ENCODE measurements at regions not wholly inside any gene's neighbourhood (a gene's known extent, or its start where the extent isn't known, plus 50 kb on each side); places are given as distances from the start of the nearest gene placed in this dataset.

DNA sequence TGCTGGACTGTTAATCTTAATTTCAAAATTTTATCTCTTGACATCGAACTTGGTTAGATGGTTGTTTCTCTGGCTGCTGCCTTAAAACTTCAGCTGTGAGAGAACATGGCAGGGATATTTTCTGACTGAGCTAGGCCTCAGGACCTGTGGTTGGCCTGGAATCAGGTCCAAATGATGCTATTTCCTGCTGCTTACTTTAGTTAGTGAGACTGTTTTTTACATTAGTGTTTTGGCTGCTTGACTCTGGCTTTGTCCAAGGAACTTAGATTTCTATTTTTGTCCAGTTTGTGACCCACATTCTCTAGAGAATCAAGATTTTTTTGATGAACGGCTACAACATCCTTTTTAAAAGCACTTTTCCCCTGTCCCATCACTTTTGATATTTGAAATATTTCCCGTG lies 497.9 kb upstream of the SGO1 start:
- TF ChIP-seq, protein P1, sequence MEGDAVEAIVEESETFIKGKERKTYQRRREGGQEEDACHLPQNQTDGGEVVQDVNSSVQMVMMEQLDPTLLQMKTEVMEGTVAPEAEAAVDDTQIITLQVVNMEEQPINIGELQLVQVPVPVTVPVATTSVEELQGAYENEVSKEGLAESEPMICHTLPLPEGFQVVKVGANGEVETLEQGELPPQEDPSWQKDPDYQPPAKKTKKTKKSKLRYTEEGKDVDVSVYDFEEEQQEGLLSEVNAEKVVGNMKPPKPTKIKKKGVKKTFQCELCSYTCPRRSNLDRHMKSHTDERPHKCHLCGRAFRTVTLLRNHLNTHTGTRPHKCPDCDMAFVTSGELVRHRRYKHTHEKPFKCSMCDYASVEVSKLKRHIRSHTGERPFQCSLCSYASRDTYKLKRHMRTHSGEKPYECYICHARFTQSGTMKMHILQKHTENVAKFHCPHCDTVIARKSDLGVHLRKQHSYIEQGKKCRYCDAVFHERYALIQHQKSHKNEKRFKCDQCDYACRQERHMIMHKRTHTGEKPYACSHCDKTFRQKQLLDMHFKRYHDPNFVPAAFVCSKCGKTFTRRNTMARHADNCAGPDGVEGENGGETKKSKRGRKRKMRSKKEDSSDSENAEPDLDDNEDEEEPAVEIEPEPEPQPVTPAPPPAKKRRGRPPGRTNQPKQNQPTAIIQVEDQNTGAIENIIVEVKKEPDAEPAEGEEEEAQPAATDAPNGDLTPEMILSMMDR (IDR thresholded peaks at IDR 0.05 in 8 of 11, conservative IDR thresholded peaks at IDR 0.05 in 3 of 11): no peak
- TF ChIP-seq POLR2AphosphoS5 (IDR thresholded peaks at IDR 0.05) (no peak), POLR2A (IDR thresholded peaks at IDR 0.05) (no peak)

All from spleen (tissue), 7 donors.